ENCODE measurements at regions not wholly inside any gene's neighbourhood (a gene's known extent, or its start where the extent isn't known, plus 50 kb on each side); places are given as distances from the start of the nearest gene placed in this dataset.

- no peak overlapping the region for H3K4me3 ChIP-seq (replicated peaks in 1 of 3; ENCODE audit: insufficient read depth in 1 of 3, low read depth in 1 of 3, low read length in 3 of 3)
- BruUV-seq (replicated peaks) = no TSS peak
- no peaks in the 10 kb centered on the region for H3K79me2 ChIP-seq (ENCODE audit: control insufficient read depth, insufficient read depth, low read length)
- H3K4me1 ChIP-seq (ENCODE audit: control insufficient read depth, extremely low read depth, insufficient read depth, low read length) = no peaks in the 10 kb centered on the region
- dilution Hi-C loops (cut with MboI; ENCODE audit: extremely low pct_ligation_motif_present, low sequenced_read_pairs) = no loop called here
- H3K27ac ChIP-seq (ENCODE audit: insufficient read depth, low read depth, low read length) = no peak overlapping the region
- no peaks in the 10 kb centered on the region for H4K20me1 ChIP-seq (replicated peaks; ENCODE audit: control insufficient read depth, extremely low read depth, insufficient read depth, low read length)
- H3K4me2 ChIP-seq (ENCODE audit: insufficient read depth, low read length) = no peak overlapping the region
- H3K9me1 ChIP-seq (replicated peaks; ENCODE audit: control insufficient read depth, extremely low read depth, insufficient read depth, low read length) = no peaks in the 10 kb centered on the region
- TF ChIP-seq FOS (IDR thresholded peaks at IDR 0.05; ENCODE audit: borderline replicate concordance, insufficient read depth, low read length) = no peak
- no peak overlapping the region for H3K9ac ChIP-seq (replicated peaks; ENCODE audit: extremely low read depth, insufficient read depth, low read length)
- no peaks in the 10 kb centered on the region for H3K9me3 ChIP-seq (replicated peaks; ENCODE audit: control insufficient read depth, insufficient read depth, low read length)
- ChIA-PET CTCF (no interaction called here), POLR2A (no interaction called here)
- H2AFZ ChIP-seq (ENCODE audit: low read depth, low read length) = no peak overlapping the region
- DNase-seq (ENCODE audit: low read depth, low spot score) (no peak), FAIRE-seq (no peak)
- intact Hi-C loops (cut with micrococcal nuclease) = no loop called here
- H3K36me3 ChIP-seq (ENCODE audit: control insufficient read depth in 2 of 2, extremely low read depth in 1 of 2, insufficient read depth in 2 of 2, low read length in 2 of 2) = no peaks in the 10 kb centered on the region
- H3K27me3 ChIP-seq (ENCODE audit: control insufficient read depth in 2 of 2, insufficient read depth in 2 of 2, low read length in 2 of 2) = no peaks in the 10 kb centered on the region
These were observed 340.6 kb downstream of the SOX2 start for GRCh38 chr3:182052332-182052731.

GRCh38 chr3:182052757-182053156, 341.0 kb downstream of the SOX2 start:
- H2AFZ ChIP-seq (ENCODE audit: low read depth, low read length) = no peak overlapping the region
- TF ChIP-seq CTCF (IDR thresholded peaks at IDR 0.05; ENCODE audit: extremely low read depth in 1 of 2, insufficient read depth in 1 of 2, low read depth in 1 of 2, low read length in 2 of 2) (no peak), MAX (IDR thresholded peaks at IDR 0.05; ENCODE audit: insufficient read depth, insufficient read length) (no peak), JUN (IDR thresholded peaks at IDR 0.05; ENCODE audit: borderline replicate concordance, insufficient read depth, insufficient read length, low read depth) (no peak), POLR2A (IDR thresholded peaks at IDR 0.05; ENCODE audit: low read depth, low read length) (no peak), EZH2 (IDR thresholded peaks at IDR 0.05; ENCODE audit: borderline replicate concordance, low read depth, low read length, severe bottlenecking) (no peak), POLR2AphosphoS5 (IDR thresholded peaks at IDR 0.05; ENCODE audit: insufficient read depth, low read depth, low read length) (no peak), GATA2 (IDR thresholded peaks at IDR 0.05; ENCODE audit: insufficient read depth, insufficient read length, low read depth, low read length) (no peak), FOS (IDR thresholded peaks at IDR 0.05; ENCODE audit: borderline replicate concordance, insufficient read depth, low read length) (no peak), MYC (IDR thresholded peaks at IDR 0.05; ENCODE audit: low read depth, low read length) (no peak)
- no TSS peak for BruUV-seq (replicated peaks)

More at GRCh38 chr3:182052757-182053156, 341.0 kb downstream of the SOX2 start:
- no peak overlapping the region for H3K27ac ChIP-seq (ENCODE audit: insufficient read depth, low read depth, low read length)
- no peak overlapping the region for H3K9ac ChIP-seq (replicated peaks; ENCODE audit: extremely low read depth, insufficient read depth, low read length)
- FAIRE-seq = no peak
- no peak overlapping the region for H3K4me3 ChIP-seq (replicated peaks in 1 of 3; ENCODE audit: insufficient read depth in 1 of 3, low read depth in 1 of 3, low read length in 3 of 3)
- no peaks in the 10 kb centered on the region for H3K9me1 ChIP-seq (replicated peaks; ENCODE audit: control insufficient read depth, extremely low read depth, insufficient read depth, low read length)
- H3K9me3 ChIP-seq (replicated peaks; ENCODE audit: control insufficient read depth, insufficient read depth, low read length) = no peaks in the 10 kb centered on the region
- H3K27me3 ChIP-seq (ENCODE audit: control insufficient read depth in 2 of 2, insufficient read depth in 2 of 2, low read length in 2 of 2) = no peaks in the 10 kb centered on the region
- dilution Hi-C loops (cut with MboI; ENCODE audit: extremely low pct_ligation_motif_present, low sequenced_read_pairs) = no loop called here
- CTCF ChIA-PET = no interaction called here
- POLR2A ChIA-PET = no interaction called here
- H3K36me3 ChIP-seq (ENCODE audit: control insufficient read depth in 2 of 2, extremely low read depth in 1 of 2, insufficient read depth in 2 of 2, low read length in 2 of 2) = no peaks in the 10 kb centered on the region
- no peak overlapping the region for H3K4me2 ChIP-seq (ENCODE audit: insufficient read depth, low read length)
- no peaks in the 10 kb centered on the region for H3K4me1 ChIP-seq (ENCODE audit: control insufficient read depth, extremely low read depth, insufficient read depth, low read length)
- no peak for DNase-seq (ENCODE audit: low read depth, low spot score)
- no peaks in the 10 kb centered on the region for H3K79me2 ChIP-seq (ENCODE audit: control insufficient read depth, insufficient read depth, low read length)
- intact Hi-C loops (cut with micrococcal nuclease) = no loop called here
- no peaks in the 10 kb centered on the region for H4K20me1 ChIP-seq (replicated peaks; ENCODE audit: control insufficient read depth, extremely low read depth, insufficient read depth, low read length)
